GM21515 (cell line): ENCODE measurements at regions not wholly inside any gene's neighbourhood (a gene's known extent, or its start where the extent isn't known, plus 50 kb on each side); places are given as distances from the start of the nearest gene placed in this dataset.
"Not testable (repeated sequence)": the region's sequence is repeated elsewhere in the genome, so short reads cannot be mapped to it uniquely, and the experiment has no call there.

Experiments
- ATAC-seq: cut with Tn5 transposase; IDR thresholded peaks from one replicate; pipeline ENCODE4 v1.9.1; 2021; ENCODE audit not compliant: unreplicated experiment

GRCh38 chr13:99677116-99677951, 176.1 kb downstream of the TM9SF2 start:
- ATAC-seq: no peak

- ATAC-seq: no peak
These were observed 170.5 kb downstream of the TM9SF2 start for GRCh38 chr13:99671746-99672145.

GRCh38 chr13:99669096-99669495, 167.8 kb downstream of the TM9SF2 start:
- not testable (repeated sequence) for ATAC-seq

GRCh38 chr13:99666146-99666805, 165.0 kb downstream of the TM9SF2 start:
- no peak for ATAC-seq

GRCh38 chr13:99665711-99666110, 164.4 kb downstream of the TM9SF2 start:
- no peak for ATAC-seq

GRCh38 chr13:99663908-99664307, 162.6 kb downstream of the TM9SF2 start:
- no peak for ATAC-seq

GRCh38 chr13:99663185-99663825, 162.0 kb downstream of the TM9SF2 start:
- no peak for ATAC-seq

GRCh38 chr13:99662678-99663077, 161.4 kb downstream of the TM9SF2 start:
- no peak for ATAC-seq

GRCh38 chr13:99661791-99662190, 160.5 kb downstream of the TM9SF2 start:
- ATAC-seq: no peak

GRCh38 chr13:99659866-99660554, 158.7 kb downstream of the TM9SF2 start:
- no peak for ATAC-seq

- ATAC-seq: no peak
These were observed 158.0 kb downstream of the TM9SF2 start for GRCh38 chr13:99659226-99659625.

GRCh38 chr13:99658261-99658991, 157.2 kb downstream of the TM9SF2 start:
- no peak for ATAC-seq

- no peak for ATAC-seq
These were observed 156.6 kb downstream of the TM9SF2 start for GRCh38 chr13:99657848-99658260.

- no peak for ATAC-seq
These were observed 155.6 kb downstream of the TM9SF2 start for GRCh38 chr13:99656844-99657381.

- peak; percentile 62 for ATAC-seq
These were observed 154.9 kb downstream of the TM9SF2 start for GRCh38 chr13:99656092-99656745.

GRCh38 chr13:99655351-99656091, 154.2 kb downstream of the TM9SF2 start:
- ATAC-seq: no peak

- no peak for ATAC-seq
These were observed 152.8 kb downstream of the TM9SF2 start for GRCh38 chr13:99654076-99654475.

- ATAC-seq: no peak
These were observed 152.3 kb downstream of the TM9SF2 start for GRCh38 chr13:99653526-99653925.

GRCh38 chr13:99652901-99653300, 151.6 kb downstream of the TM9SF2 start:
- ATAC-seq: no peak
